Suprapubic skin (tissue), 4 donors: ENCODE measurements at regions not wholly inside any gene's neighbourhood (a gene's known extent, or its start where the extent isn't known, plus 50 kb on each side); places are given as distances from the start of the nearest gene placed in this dataset.

Experiments
- CTCF ChIP-seq, 2 donors: fragments of 200-600 bp in 1 of 2; fragments of 450-650 bp in 1 of 2; sonication (generic) in 1 of 2; IDR thresholded peaks; one replicate each; pipeline ENCODE4 v1.5.1; 2016 to 2019; ENCODE audit warnings: antibody characterized with exemption in 2 of 2, mild to moderate bottlenecking in 1 of 2, moderate library complexity in 1 of 2
- POLR2A ChIP-seq, 2 donors: fragments of 450-650 bp; IDR thresholded peaks; one replicate each; pipeline ENCODE4 v1.6.1; 2017; ENCODE audit warnings: antibody characterized with exemption in 2 of 2, mild to moderate bottlenecking in 2 of 2, moderate library complexity in 2 of 2
- POLR2AphosphoS5 ChIP-seq, 3 donors: sonication (generic); formaldehyde crosslinking; IDR thresholded peaks; one replicate each; pipeline ENCODE4 v1.6.1; 2017; ENCODE audit warnings: antibody characterized with exemption in 3 of 3

- TF ChIP-seq CTCF (IDR thresholded peaks at IDR 0.05): no peak
- TF ChIP-seq POLR2AphosphoS5 (IDR thresholded peaks at IDR 0.05): no peak
- TF ChIP-seq POLR2A (IDR thresholded peaks at IDR 0.05): no peak
These were observed 174.0 kb upstream of the DIO2 start for GRCh38 chr14:80385336-80385735.
